AG09309 (cell line): ENCODE measurements at regions not wholly inside any gene's neighbourhood (a gene's known extent, or its start where the extent isn't known, plus 50 kb on each side); places are given as distances from the start of the nearest gene placed in this dataset.

Experiments
- DNase-seq: peaks from one replicate; pipeline ENCODE4 v3.0.0-alpha.2; 2010; ENCODE audit warnings: low read depth
- H3K4me3 ChIP-seq: 2 replicates; pipeline ENCODE4 v1.5.1; 2011; ENCODE audit warnings: mild to moderate bottlenecking, low read depth, low read length, moderate library complexity; ENCODE audit not compliant: control insufficient read depth
- CTCF ChIP-seq: IDR thresholded peaks from 2 replicates; pipeline ENCODE4 v1.5.1; 2011; ENCODE audit warnings: mild to moderate bottlenecking, low read depth, low read length, inconsistent platforms; ENCODE audit not compliant: insufficient read depth, control insufficient read depth; ENCODE audit errors: missing control alignments

- H3K4me3 ChIP-seq: no peak overlapping the region
- no peak for TF ChIP-seq CTCF
- no peak for DNase-seq
Observed at GRCh38 chr12:124443931-124444712, 123.3 kb downstream of the NCOR2 start.

- DNase-seq: peak; percentile 52
- no peak overlapping the region for H3K4me3 ChIP-seq
- TF ChIP-seq CTCF: no peak
Observed at GRCh38 chr12:124442772-124443445, 124.5 kb downstream of the NCOR2 start.

GRCh38 chr12:124442281-124442680 lies 125.1 kb downstream of the NCOR2 start:
- no peak for DNase-seq
- no peak for TF ChIP-seq CTCF
- H3K4me3 ChIP-seq: no peak overlapping the region

- peak; percentile 89 for DNase-seq
- peak overlapping the region; percentile 5; the same call in 1 of the 2 replicates for H3K4me3 ChIP-seq
- no peak for TF ChIP-seq CTCF
Observed at GRCh38 chr12:124441443-124442194, 125.8 kb downstream of the NCOR2 start.

GRCh38 chr12:124440841-124441381 lies 126.5 kb downstream of the NCOR2 start:
- no peak for TF ChIP-seq CTCF
- no peak overlapping the region; the same call in 1 of the 2 replicates for H3K4me3 ChIP-seq
- DNase-seq: no peak

GRCh38 chr12:124440031-124440626 lies 127.3 kb downstream of the NCOR2 start:
- no peak for DNase-seq
- no peak overlapping the region for H3K4me3 ChIP-seq
- TF ChIP-seq CTCF: no peak
